GM12878 (cell line): ENCODE measurements at regions not wholly inside any gene's neighbourhood (a gene's known extent, or its start where the extent isn't known, plus 50 kb on each side); places are given as distances from the start of the nearest gene placed in this dataset.

ENCODE experiments used
- ATF7 ChIP-seq: fragments of 450-650 bp; IDR thresholded peaks from 2 replicates; pipeline ENCODE4 v1.6.1; 2016; ENCODE audit warnings: low read depth, mild to moderate bottlenecking
- CHD1 ChIP-seq: IDR thresholded peaks from 2 replicates; pipeline ENCODE4 v1.6.1; 2012; ENCODE audit warnings: low read depth, low read length, improper control_type of control experiment
- CHD4 ChIP-seq: fragments of 200-600 bp; sonication (generic); IDR thresholded peaks from 2 replicates; pipeline ENCODE4 v1.6.1; 2016; ENCODE audit warnings: mild to moderate bottlenecking
- IKZF2 ChIP-seq, 2 experiments: fragments of 450-650 bp; IDR thresholded peaks; 2 replicates each; pipeline ENCODE4 v1.6.1; 2017; ENCODE audit warnings: mild to moderate bottlenecking in 2 of 2, moderate library complexity in 2 of 2
- SMAD1 ChIP-seq: fragments of 450-650 bp; IDR thresholded peaks from 2 replicates; pipeline ENCODE4 v1.6.1; 2018; ENCODE audit warnings: mild to moderate bottlenecking, low read depth; ENCODE audit not compliant: partially characterized antibody
- SMAD5 ChIP-seq: IDR thresholded peaks from 2 replicates; pipeline ENCODE4 v1.6.1; 2016; ENCODE audit warnings: antibody characterized with exemption, low read depth
- SP1 ChIP-seq: IDR thresholded peaks from one replicate; pipeline ENCODE4 v1.6.1; 2011; ENCODE audit warnings: low read depth, low read length
- TF ChIP-seq, protein P1 (sequence below): fragments of 450-650 bp; IDR thresholded peaks from 2 replicates; pipeline ENCODE4 v1.6.1; 2016; ENCODE audit warnings: mild to moderate bottlenecking
- TF ChIP-seq, protein P2 (sequence below): fragments of 450-650 bp; IDR thresholded peaks from 2 replicates; pipeline ENCODE4 v1.6.1; 2017; ENCODE audit warnings: antibody characterized with exemption, mild to moderate bottlenecking, moderate library complexity
- TF ChIP-seq, protein P3 (sequence below): fragments of 450-650 bp; IDR thresholded peaks from 2 replicates; pipeline ENCODE4 v1.6.1; 2017; ENCODE audit warnings: mild to moderate bottlenecking, low read depth, inconsistent platforms; ENCODE audit not compliant: poor library complexity, severe bottlenecking

DNA sequence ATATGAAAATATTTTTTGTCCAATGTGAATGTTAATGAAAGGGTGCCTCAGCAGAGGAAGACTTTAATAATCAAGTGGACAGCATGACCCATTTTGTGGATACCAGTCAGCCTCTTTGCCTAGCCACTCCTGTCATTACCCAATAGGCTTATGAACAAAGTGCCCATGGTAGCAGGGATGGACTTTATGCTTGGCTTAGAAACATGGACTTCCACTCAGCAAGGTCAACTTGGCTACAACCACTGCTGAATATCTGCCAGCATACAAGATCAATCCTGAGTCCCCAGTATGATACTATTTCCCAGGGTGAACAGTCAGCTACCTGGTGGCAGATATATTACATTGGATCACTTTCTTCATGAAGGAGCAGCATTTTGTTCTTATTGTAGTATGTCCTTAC lies 56.7 kb upstream of the NXF3 start (continued):
- TF ChIP-seq SMAD1 (no peak), CHD4 (no peak), SP1 (no peak), CHD1 (no peak), ATF7 (no peak), IKZF2 (IDR thresholded peaks at IDR 0.05) (no peak), SMAD5 (no peak)
- TF ChIP-seq, protein P1, sequence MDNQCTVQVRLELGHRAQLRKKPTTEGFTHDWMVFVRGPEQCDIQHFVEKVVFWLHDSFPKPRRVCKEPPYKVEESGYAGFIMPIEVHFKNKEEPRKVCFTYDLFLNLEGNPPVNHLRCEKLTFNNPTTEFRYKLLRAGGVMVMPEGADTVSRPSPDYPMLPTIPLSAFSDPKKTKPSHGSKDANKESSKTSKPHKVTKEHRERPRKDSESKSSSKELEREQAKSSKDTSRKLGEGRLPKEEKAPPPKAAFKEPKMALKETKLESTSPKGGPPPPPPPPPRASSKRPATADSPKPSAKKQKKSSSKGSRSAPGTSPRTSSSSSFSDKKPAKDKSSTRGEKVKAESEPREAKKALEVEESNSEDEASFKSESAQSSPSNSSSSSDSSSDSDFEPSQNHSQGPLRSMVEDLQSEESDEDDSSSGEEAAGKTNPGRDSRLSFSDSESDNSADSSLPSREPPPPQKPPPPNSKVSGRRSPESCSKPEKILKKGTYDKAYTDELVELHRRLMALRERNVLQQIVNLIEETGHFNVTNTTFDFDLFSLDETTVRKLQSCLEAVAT = no peak
- TF ChIP-seq, protein P2, sequence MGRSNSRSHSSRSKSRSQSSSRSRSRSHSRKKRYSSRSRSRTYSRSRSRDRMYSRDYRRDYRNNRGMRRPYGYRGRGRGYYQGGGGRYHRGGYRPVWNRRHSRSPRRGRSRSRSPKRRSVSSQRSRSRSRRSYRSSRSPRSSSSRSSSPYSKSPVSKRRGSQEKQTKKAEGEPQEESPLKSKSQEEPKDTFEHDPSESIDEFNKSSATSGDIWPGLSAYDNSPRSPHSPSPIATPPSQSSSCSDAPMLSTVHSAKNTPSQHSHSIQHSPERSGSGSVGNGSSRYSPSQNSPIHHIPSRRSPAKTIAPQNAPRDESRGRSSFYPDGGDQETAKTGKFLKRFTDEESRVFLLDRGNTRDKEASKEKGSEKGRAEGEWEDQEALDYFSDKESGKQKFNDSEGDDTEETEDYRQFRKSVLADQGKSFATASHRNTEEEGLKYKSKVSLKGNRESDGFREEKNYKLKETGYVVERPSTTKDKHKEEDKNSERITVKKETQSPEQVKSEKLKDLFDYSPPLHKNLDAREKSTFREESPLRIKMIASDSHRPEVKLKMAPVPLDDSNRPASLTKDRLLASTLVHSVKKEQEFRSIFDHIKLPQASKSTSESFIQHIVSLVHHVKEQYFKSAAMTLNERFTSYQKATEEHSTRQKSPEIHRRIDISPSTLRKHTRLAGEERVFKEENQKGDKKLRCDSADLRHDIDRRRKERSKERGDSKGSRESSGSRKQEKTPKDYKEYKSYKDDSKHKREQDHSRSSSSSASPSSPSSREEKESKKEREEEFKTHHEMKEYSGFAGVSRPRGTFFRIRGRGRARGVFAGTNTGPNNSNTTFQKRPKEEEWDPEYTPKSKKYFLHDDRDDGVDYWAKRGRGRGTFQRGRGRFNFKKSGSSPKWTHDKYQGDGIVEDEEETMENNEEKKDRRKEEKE = no peak
- TF ChIP-seq, protein P3, sequence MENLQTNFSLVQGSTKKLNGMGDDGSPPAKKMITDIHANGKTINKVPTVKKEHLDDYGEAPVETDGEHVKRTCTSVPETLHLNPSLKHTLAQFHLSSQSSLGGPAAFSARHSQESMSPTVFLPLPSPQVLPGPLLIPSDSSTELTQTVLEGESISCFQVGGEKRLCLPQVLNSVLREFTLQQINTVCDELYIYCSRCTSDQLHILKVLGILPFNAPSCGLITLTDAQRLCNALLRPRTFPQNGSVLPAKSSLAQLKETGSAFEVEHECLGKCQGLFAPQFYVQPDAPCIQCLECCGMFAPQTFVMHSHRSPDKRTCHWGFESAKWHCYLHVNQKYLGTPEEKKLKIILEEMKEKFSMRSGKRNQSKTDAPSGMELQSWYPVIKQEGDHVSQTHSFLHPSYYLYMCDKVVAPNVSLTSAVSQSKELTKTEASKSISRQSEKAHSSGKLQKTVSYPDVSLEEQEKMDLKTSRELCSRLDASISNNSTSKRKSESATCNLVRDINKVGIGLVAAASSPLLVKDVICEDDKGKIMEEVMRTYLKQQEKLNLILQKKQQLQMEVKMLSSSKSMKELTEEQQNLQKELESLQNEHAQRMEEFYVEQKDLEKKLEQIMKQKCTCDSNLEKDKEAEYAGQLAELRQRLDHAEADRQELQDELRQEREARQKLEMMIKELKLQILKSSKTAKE = no peak
- TF ChIP-seq, all 136 proteins: peak for 0
